ENCODE measurements at regions not wholly inside any gene's neighbourhood (a gene's known extent, or its start where the extent isn't known, plus 50 kb on each side); places are given as distances from the start of the nearest gene placed in this dataset.
"Not testable (repeated sequence)": the region's sequence is repeated elsewhere in the genome, so short reads cannot be mapped to it uniquely, and the experiment has no call there.

GRCh38 chr10:128579280-128579865, 453.1 kb upstream of the MKI67 start:
- no peak for DNase-seq (ENCODE audit: low read depth)

DNA sequence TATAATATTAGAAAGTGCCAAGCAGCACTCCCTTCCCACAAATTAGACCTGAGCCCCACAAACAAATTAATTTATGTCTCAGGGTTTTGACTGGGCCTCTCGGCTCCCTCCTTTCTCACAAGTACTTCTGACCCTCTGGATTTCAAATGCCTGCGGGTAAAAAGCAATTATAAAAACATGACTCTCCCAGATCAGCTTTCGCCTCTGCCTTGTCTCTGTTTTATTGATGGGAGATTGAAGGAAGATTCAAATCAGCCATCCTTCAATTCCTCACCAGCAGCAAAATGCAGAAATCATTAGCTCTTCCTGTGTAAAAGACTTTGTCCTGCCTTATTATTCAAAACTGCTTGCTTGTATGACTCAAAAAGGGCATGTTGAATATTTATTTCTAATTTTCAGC, 453.7 kb upstream of the MKI67 start:
- DNase-seq (ENCODE audit: low read depth) = no peak

- DNase-seq (ENCODE audit: low read depth) = not testable (repeated sequence)
Measured at GRCh38 chr10:128583125-128583524, 456.9 kb upstream of the MKI67 start.

DNA sequence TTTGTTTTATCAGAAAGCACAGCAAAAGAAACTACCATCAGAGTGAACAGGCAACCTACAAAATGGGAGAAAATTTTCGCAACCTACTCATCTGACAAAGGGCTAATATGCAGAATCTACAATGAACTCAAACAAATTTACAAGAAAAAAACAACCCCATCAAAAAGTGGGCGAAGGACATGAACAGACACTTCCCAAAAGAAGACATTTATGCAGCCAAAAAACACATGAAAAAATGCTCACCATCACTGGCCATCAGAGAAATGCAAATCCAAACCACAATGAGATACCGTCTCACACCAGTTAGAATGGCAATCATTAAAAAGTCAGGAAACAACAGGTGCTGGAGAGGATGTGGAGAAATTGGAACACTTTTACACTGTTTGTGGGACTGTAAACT, 460.4 kb upstream of the MKI67 start:
- not testable (repeated sequence) for DNase-seq (ENCODE audit: low read depth)

DNA sequence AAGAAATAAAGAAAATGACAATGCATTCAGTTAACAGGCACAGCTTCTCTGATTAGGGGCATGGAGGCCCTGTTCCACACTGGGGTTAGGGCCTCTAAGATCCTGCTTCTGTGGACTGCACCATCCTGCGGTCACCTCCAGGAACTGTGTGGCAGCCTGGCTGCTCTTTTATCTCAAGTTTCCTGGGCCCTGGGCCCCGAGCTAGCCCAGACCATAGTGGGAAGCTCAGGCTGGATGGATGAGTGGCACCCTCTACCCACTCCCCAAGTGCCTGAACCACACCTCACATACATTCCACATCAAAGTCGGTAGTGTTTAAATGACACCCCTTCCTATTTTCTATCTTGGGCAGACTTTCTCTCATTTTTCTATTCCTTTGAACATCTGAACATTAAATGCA, 461.5 kb upstream of the MKI67 start:
- DNase-seq (ENCODE audit: low read depth) = no peak

GRCh38 chr10:128588402-128588801, 462.2 kb upstream of the MKI67 start:
- no peak for DNase-seq (ENCODE audit: low read depth)

- DNase-seq (ENCODE audit: low read depth) = no peak
Measured at GRCh38 chr10:128594688-128595087, 468.5 kb upstream of the MKI67 start.

GRCh38 chr10:128596906-128597305, 470.7 kb upstream of the MKI67 start:
- no peak for DNase-seq (ENCODE audit: low read depth)

DNA sequence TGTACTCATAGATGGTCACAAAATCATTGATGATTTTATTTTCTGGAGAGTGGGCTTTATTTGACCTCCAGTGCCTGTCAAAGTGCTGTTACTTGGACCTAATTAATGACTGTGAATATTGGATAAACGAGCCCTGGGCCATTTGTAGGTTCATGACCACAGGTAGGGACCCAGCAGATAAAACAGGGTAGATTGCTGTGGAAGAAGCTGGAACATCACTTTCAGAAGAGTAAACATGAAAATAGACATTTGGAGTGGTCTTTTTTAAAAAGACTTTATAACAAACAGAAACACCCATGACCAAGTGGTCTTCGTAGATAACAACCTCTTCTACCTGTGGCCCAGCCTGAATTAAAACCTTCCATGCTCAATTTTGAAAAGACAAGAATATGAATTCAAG, 472.8 kb upstream of the MKI67 start:
- no peak for DNase-seq (ENCODE audit: low read depth)

GRCh38 chr10:128599538-128599937, 473.3 kb upstream of the MKI67 start:
- DNase-seq (ENCODE audit: low read depth) = no peak

DNA sequence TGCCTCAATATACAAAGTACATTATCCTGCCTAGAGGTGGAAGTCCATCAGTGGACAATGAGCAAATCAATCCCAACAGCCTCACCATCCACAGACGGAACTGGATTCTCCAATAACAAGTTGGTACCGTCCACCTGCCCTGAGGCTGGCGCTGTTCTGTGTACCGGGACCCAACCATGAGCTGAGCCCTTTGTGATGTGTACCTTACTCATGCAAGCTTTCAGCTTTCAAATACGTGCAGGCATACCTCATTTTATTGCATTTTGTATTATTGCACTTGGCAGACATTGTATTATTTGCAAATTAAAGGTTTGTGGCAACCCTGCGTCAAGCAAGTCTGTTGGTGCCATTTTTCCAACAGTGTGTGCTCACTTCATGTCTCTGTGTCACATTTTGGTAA, 476.0 kb upstream of the MKI67 start:
- DNase-seq (ENCODE audit: low read depth) = no peak

GRCh38 chr10:128604025-128604424, 477.8 kb upstream of the MKI67 start:
- no peak for DNase-seq (ENCODE audit: low read depth)

DNA sequence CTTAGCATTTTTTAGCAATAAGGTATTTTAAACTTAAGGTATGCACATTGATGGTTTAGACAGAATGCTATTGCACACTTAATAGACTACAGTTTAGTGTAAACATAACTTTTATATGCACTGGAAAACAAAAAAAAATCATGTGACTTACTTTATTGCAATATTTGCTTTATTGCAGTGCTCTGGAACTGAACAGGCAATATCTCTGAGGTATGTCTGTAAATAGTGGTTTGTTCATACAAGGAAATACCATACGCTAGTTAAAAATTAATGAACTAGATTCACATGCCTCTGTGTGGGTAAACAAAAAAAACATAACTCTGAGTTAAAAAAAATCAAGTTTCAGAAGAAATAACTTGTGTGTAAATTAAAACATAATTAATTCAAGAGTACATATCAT, 479.0 kb upstream of the MKI67 start:
- DNase-seq (ENCODE audit: low read depth) = no peak

GRCh38 chr10:128606055-128606454, 479.8 kb upstream of the MKI67 start:
- DNase-seq (ENCODE audit: low read depth) = no peak

DNA sequence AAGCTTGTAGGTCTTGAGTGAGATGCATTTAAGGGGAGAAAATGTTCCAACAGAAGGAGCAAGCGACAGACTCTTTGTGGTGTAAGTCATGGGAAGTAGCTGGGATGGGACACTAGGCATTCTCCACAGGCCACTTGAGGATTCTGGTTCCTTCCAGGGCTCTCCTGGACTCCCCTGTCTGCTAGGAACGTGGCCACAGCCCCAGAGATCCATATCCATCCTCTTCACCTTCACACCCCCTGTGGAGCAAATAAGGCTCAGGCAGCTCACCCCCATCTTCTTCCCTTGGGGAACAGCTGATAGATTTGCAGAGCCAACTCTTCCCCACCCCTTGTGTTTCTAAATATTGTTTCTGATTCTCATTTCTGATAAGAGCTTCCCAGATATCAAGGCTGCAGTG, 482.6 kb upstream of the MKI67 start:
- no peak for DNase-seq (ENCODE audit: low read depth)

DNA sequence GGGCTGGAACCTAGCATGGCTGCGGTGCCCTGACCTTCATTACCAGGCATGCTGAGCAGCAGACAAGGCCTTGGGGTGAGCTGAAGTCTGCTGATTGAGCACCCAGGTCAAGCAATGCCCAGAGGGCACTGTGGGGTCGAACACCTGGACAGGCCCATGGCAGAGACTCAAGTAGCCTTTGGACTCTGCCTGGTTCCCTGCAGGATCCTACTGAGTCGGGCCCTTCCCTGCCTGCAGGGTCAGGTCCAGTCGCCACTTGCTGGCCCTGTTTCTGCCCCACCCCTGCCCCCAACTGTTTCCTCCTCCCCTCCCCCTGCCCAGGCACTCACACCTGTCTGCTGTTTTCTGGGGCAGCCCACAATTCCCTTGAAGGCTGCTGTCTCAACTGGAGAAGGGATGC, 483.2 kb upstream of the MKI67 start:
- no peak for DNase-seq (ENCODE audit: low read depth)

GRCh38 chr10:128610113-128610512, 483.9 kb upstream of the MKI67 start:
- no peak for DNase-seq (ENCODE audit: low read depth)

DNA sequence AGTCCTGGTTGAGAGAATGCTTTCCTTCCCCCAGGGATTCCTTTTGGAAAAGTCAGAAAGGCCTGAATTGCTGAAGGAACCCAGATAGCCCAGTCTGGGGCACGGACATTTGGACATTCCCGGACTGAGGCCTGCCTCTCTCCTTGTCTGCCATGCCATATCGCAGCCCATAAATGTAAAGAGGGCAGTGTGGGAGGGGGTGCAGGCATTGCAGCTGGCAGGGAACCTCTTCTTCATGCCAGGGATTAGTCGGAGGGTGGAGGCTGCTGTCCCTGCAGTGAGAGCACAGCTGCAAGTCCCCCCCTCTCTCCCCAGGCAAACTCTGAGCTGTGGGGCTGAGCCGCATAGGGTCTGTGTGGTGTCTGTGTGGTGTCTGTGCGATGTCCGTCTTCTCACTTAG, 486.0 kb upstream of the MKI67 start:
- no peak for DNase-seq (ENCODE audit: low read depth)

GRCh38 chr10:128612631-128613030, 486.4 kb upstream of the MKI67 start:
- no peak for DNase-seq (ENCODE audit: low read depth)

DNA sequence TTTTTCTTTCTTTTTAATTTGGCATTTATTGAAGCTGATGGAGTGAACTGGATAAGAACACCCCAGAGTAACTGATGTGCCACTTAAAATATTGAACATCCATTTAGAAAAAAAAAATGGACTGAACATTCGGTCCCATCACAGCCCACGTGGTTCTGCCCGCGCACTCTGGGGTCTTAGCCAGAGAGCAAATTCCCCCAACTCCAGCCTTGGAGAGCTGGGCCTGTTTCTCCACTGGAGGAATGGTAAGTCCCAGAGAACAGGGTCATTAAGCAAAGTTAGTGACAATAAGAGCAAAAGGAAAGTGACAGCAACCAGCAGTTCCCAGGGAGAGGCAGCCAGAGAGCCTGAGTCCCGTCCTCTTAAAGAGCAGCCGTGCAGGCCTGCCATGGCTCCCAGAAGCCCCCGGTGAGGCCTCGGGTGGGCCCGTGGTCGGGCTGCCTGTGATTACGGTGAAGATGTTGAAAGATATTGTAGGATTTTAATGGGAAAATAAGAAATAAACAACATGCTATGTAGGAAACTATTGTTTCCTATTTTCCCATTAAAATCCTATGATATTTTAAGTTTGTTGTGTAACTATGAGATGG, 487.9 kb upstream of the MKI67 start:
- no peak for DNase-seq (ENCODE audit: low read depth)

DNA sequence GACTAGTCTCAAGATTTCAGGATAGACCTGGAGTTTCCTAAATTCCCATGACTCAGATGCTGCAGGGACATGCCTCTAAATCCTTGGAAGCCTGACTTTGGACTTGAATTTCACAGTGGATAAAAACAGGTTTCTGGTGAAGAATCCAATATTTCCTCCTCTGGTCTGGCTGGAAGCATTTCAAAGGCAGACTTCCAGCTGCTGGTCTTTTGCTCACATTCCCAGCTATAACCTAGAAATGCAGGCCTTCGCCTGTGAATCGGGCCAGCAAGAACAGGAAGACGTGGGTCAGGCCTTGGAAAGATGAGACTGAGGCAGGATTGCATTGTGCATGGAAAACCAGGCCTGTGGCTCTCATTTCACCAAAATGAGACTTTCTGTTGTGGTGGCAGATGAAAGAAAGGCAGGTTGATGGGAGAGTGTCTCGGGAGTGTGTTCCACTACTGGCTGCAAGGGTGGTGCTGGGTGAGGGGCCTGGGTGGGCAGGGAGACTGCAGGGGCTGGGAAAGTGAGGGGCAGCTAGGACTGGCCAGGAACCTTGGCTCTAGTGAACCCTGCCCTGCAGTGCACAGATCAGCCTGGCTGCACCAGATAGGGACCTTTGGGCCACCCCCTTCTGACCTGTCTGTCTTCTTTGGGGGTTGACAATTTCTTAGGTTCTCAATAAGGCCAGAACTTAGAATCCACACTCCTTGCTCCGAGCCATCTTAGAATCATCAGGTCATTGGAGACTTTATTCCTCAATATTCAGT, 488.8 kb upstream of the MKI67 start:
- DNase-seq (ENCODE audit: low read depth) = no peak

GRCh38 chr10:128617532-128617931, 491.3 kb upstream of the MKI67 start:
- DNase-seq (ENCODE audit: low read depth) = no peak

DNA sequence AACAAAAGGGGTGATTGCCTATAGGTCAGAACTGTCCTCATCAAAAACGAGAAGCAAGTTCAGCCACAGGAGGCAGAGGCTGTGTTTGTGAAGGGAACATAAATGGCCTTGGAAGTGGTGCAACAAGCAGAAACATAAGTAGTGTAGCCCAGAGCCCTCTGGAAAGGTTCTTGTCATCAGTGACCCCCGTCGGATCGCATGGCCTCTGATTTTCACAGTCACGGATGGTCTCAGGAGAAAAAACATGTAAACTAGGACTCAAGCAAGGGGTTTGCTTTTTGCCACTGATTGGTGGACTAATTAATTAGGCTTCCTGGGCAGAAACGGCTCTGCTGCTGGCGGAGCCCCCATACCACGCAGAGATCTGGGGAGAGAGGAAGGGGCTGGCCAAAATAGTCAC, 496.5 kb upstream of the MKI67 start:
- DNase-seq (ENCODE audit: low read depth) = no peak

DNA sequence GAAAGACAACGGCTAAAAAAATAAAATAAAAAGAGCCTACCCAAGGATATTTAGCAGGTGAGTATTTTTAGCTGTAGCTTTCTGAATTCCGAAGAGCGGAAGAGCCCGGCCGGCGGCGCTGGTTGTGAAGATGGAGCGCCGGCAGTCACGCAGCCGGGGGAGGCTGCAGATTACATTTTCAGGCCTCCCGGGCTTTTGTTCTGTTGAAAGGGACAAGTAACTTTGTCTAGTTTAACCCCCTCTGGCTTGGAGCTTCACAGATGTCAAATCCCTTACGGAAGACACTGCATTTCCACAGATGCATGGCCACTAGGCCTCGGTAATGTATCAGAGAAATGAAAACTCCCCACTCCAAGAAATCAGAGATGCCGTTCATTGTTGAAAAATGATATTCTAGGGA, 497.6 kb upstream of the MKI67 start:
- no peak for DNase-seq (ENCODE audit: low read depth)
